Endothelial cell of umbilical vein (primary cell): ENCODE measurements at regions not wholly inside any gene's neighbourhood (a gene's known extent, or its start where the extent isn't known, plus 50 kb on each side); places are given as distances from the start of the nearest gene placed in this dataset.

ENCODE experiments used
- BruUV-seq: library from RNA; stranded (reverse); fragments of 400-500 nt; replicated peaks from 2 replicates; lab custom pipeline; 2021; lab: Mats Ljungman, UMichigan
- CTCF ChIA-PET: fragments of 300-600, 350-600 bp; sonication (Branson Sonifier 250); formaldehyde crosslinking; loops from one replicate; lab custom pipeline; 2021; ENCODE audit warnings: antibody characterized with exemption, inconsistent platforms; lab: Charles Lee
- POLR2A ChIA-PET: fragments of 300-600, 350-600 bp; sonication (Branson Sonifier 250); formaldehyde crosslinking; loops from one replicate; lab custom pipeline; 2021; ENCODE audit warnings: antibody characterized with exemption, inconsistent platforms; lab: Charles Lee
- DNase-seq: peaks from one replicate; pipeline ENCODE4 v3.0.0-alpha.2; 2011; ENCODE audit warnings: low read depth, low spot score
- FAIRE-seq: peaks from 2 replicates; lab custom pipeline; 2011; peaks lifted over from hg19 to GRCh38; lab: Jason Lieb, UNC
- H2AFZ ChIP-seq: 2 replicates; pipeline ENCODE4 v1.6.0; 2012; ENCODE audit warnings: low read depth, low read length, control low read depth, inconsistent platforms
- H3K27ac ChIP-seq: 2 replicates; pipeline ENCODE4 v1.5.1; 2011; ENCODE audit warnings: low read depth, mild to moderate bottlenecking, control low read depth, low read length, moderate library complexity; ENCODE audit not compliant: insufficient read depth
- H3K27me3 ChIP-seq, 2 experiments: 2 replicates each; pipeline versions ENCODE4 v1.6.0 to v1.6.1; 2011; ENCODE audit warnings: low read length in 2 of 2, mixed read lengths in 1 of 2; ENCODE audit not compliant: control insufficient read depth in 2 of 2, insufficient read depth in 2 of 2
- H3K36me3 ChIP-seq, 2 experiments: 2 replicates in 1 of 2; 3 replicates in 1 of 2; pipeline ENCODE4 v1.5.1; 2011; ENCODE audit warnings: low read length in 2 of 2, mild to moderate bottlenecking in 1 of 2, moderate library complexity in 1 of 2; ENCODE audit not compliant: control insufficient read depth in 2 of 2, insufficient read depth in 2 of 2; ENCODE audit errors: extremely low read depth in 1 of 2
- H3K4me1 ChIP-seq: 3 replicates; pipeline ENCODE4 v1.5.1; 2011; ENCODE audit warnings: mild to moderate bottlenecking, low read length; ENCODE audit not compliant: control insufficient read depth, insufficient read depth; ENCODE audit errors: extremely low read depth
- H3K4me2 ChIP-seq: 2 replicates; pipeline ENCODE4 v1.6.1; 2011; ENCODE audit warnings: low read length, control low read depth, mixed read lengths; ENCODE audit not compliant: insufficient read depth
- H3K4me3 ChIP-seq, 3 experiments: fragments of 200-600 bp in 1 of 3; sonication (generic), shearing (Covaris generic) in 1 of 3; replicated peaks in 1 of 3; 2 replicates each; pipeline ENCODE4 v1.5.1; 2011 to 2016; ENCODE audit warnings: control low read depth in 3 of 3, low read length in 3 of 3, mild to moderate bottlenecking in 2 of 3, inconsistent platforms in 1 of 3, low read depth in 1 of 3, moderate library complexity in 1 of 3; ENCODE audit not compliant: insufficient read depth in 1 of 3
- H3K79me2 ChIP-seq: 2 replicates; pipeline ENCODE4 v1.6.0; 2012; ENCODE audit warnings: low read length, inconsistent platforms; ENCODE audit not compliant: control insufficient read depth, insufficient read depth
- H3K9ac ChIP-seq: replicated peaks from 2 replicates; pipeline ENCODE3; 2011; ENCODE audit warnings: low read length, control low read depth; ENCODE audit not compliant: insufficient read depth; ENCODE audit errors: extremely low read depth
- H3K9me1 ChIP-seq: replicated peaks from 3 replicates; pipeline ENCODE4 v1.6.0; 2011; ENCODE audit warnings: mild to moderate bottlenecking, low read length; ENCODE audit not compliant: control insufficient read depth, insufficient read depth; ENCODE audit errors: extremely low read depth
- H3K9me3 ChIP-seq: replicated peaks from 2 replicates; pipeline ENCODE4 v1.5.1; 2012; ENCODE audit warnings: low read length, inconsistent platforms; ENCODE audit not compliant: control insufficient read depth, insufficient read depth
- H4K20me1 ChIP-seq: replicated peaks from 2 replicates; pipeline ENCODE3; 2011; ENCODE audit warnings: mild to moderate bottlenecking, low read length; ENCODE audit not compliant: control insufficient read depth, insufficient read depth; ENCODE audit errors: extremely low read depth
- CTCF ChIP-seq, 2 donors: IDR thresholded peaks; 1 replicate in 1 of 2; 2 replicates in 1 of 2; pipeline ENCODE4 v1.5.1; 2011; ENCODE audit warnings: low read length in 2 of 2, mild to moderate bottlenecking in 2 of 2, moderate library complexity in 2 of 2, control low read depth in 1 of 2, inconsistent platforms in 1 of 2, low read depth in 1 of 2; ENCODE audit not compliant: insufficient read depth in 1 of 2; ENCODE audit errors: extremely low read depth in 1 of 2
- EZH2 ChIP-seq: IDR thresholded peaks from 2 replicates; pipeline ENCODE4 v1.6.1; 2012; ENCODE audit warnings: borderline replicate concordance, low read depth, mild to moderate bottlenecking, moderate library complexity, low read length, inconsistent platforms; ENCODE audit not compliant: severe bottlenecking
- FOS ChIP-seq: IDR thresholded peaks from 2 replicates; pipeline ENCODE4 v1.6.1; 2011; ENCODE audit warnings: mild to moderate bottlenecking, low read length, moderate library complexity, borderline replicate concordance; ENCODE audit not compliant: insufficient read depth
- GATA2 ChIP-seq: IDR thresholded peaks from 2 replicates; pipeline ENCODE4 v1.7.0; 2011; ENCODE audit warnings: low read depth, mild to moderate bottlenecking, moderate library complexity, mixed read lengths, low read length; ENCODE audit not compliant: insufficient read length, insufficient read depth
- JUN ChIP-seq: IDR thresholded peaks from 2 replicates; pipeline ENCODE4 v1.6.1; 2011; ENCODE audit warnings: borderline replicate concordance, low read depth; ENCODE audit not compliant: insufficient read length, insufficient read depth
- MAX ChIP-seq: IDR thresholded peaks from 2 replicates; pipeline ENCODE4 v1.6.1; 2011; ENCODE audit not compliant: insufficient read depth, insufficient read length
- MYC ChIP-seq: IDR thresholded peaks from one replicate; pipeline ENCODE4 v1.6.1; 2011; ENCODE audit warnings: mild to moderate bottlenecking, low read depth, low read length
- POLR2A ChIP-seq: IDR thresholded peaks from 2 replicates; pipeline ENCODE4 v1.6.1; 2012; ENCODE audit warnings: low read depth, mild to moderate bottlenecking, control low read depth, low read length
- POLR2AphosphoS5 ChIP-seq: IDR thresholded peaks from 2 replicates; pipeline ENCODE4 v1.6.1; 2012; ENCODE audit warnings: low read depth, mild to moderate bottlenecking, control low read depth, low read length, moderate library complexity; ENCODE audit not compliant: insufficient read depth
- dilution Hi-C: fragments of 300-500 bp; cut with MboI; formaldehyde crosslinking; loops from one replicate; pipeline ENCODE4 v1.15.0; 2019; ENCODE audit warnings: low sequenced_read_pairs; ENCODE audit not compliant: extremely low pct_ligation_motif_present
- intact Hi-C: fragments of 100-400 bp; cut with micrococcal nuclease; formaldehyde crosslinking; loops from one replicate; pipeline ENCODE4 v1.10.0; 2022

GRCh38 chr16:74052016-74052415, 244.6 kb upstream of the PSMD7 start:
- Histone ChIP-seq H4K20me1 (no peaks in the 10 kb centered on the region), H3K4me1 (no peaks in the 10 kb centered on the region), H3K4me3 (no peak overlapping the region), H3K9me1 (no peaks in the 10 kb centered on the region), H3K27ac (no peak overlapping the region), H3K9ac (no peak overlapping the region), H3K36me3 (no peaks in the 10 kb centered on the region), H3K4me2 (no peak overlapping the region), H3K27me3 (no peaks in the 10 kb centered on the region), H3K79me2 (no peaks in the 10 kb centered on the region), H2AFZ (no peak overlapping the region), H3K9me3 (peaks cover 2% of the 10 kb centered on the region)
- dilution Hi-C loops, result no loop called here
- TF ChIP-seq EZH2 (no peak), MYC (no peak), JUN (no peak), FOS (no peak), GATA2 (no peak), MAX (no peak), CTCF (IDR thresholded peaks at IDR 0.05; ENCODE audit: extremely low read depth in 1 of 2, insufficient read depth in 1 of 2, low read depth in 1 of 2, low read length in 2 of 2) (no peak), POLR2AphosphoS5 (no peak), POLR2A (no peak)
- no TSS peak for BruUV-seq
- ChIA-PET CTCF (no interaction called here), POLR2A (no interaction called here)
- DNase-seq (no peak), FAIRE-seq (no peak)
- intact Hi-C loops, result no loop called here
